GM21367 (cell line): ENCODE measurements at regions not wholly inside any gene's neighbourhood (a gene's known extent, or its start where the extent isn't known, plus 50 kb on each side); places are given as distances from the start of the nearest gene placed in this dataset.
"Not testable (repeated sequence)": the region's sequence is repeated elsewhere in the genome, so short reads cannot be mapped to it uniquely, and the experiment has no call there.

Experiments used
- ATAC-seq: cut with Tn5 transposase; IDR thresholded peaks from one replicate; pipeline ENCODE4 v1.9.1; 2021; ENCODE audit not compliant: unreplicated experiment

DNA sequence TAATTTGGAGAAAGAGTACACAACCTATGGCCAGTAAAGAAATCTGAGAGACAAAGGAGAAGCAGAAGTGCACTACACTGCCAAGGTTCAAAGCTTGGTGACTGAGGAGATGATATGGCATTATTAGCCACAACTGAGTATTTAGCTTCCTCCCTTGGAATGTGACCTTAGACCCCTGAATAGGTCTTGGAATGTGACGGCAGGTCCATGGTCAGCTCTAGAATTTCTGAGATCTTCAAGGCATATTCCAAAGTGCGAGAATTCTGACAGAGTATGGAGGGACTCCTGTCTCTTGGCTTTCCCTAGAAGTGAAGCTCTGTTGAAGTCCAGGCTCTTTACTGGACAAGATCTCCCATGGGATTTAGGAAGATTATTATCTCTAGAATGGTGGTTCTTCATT lies 130.0 kb upstream of the FN1 start:
- ATAC-seq = no peak

DNA sequence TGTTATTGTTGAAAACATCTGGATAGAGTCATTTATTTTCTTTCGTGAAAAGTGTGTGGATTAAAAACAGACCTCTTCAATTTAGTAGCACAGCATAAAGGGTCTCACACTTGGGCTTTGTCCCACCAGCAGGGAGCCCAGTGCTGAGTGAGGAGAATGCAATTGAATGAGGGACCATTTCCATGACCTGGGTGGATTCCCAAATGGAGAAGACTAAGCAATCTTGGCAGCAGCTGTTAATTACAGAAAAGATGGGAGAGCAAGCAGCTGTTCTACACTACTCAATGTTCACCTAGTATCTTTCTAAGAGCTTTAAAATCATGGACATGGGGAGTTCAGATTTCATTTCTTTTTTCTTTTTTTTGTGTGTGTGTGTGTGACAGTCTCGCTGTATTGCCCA lies 121.8 kb upstream of the FN1 start:
- no peak for ATAC-seq

DNA sequence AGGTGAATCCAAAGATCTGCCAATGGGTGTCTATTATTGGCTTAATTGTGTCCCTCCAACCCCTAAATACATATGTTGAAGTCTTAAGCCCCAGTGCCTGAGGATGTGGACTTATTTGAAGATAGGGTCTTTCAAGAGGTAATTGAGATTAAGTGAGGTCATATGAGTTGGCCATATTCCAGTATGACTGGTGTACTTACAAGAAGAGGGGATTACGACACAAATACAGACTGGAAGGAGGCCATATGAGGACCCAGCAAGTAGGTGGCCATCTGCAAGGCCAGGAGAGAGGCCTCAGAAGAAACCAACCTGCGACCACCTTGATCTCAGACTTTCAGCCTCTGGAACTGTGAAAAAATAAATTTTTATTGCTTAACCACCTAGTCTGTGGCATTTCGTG lies 121.1 kb upstream of the FN1 start:
- ATAC-seq = no peak

DNA sequence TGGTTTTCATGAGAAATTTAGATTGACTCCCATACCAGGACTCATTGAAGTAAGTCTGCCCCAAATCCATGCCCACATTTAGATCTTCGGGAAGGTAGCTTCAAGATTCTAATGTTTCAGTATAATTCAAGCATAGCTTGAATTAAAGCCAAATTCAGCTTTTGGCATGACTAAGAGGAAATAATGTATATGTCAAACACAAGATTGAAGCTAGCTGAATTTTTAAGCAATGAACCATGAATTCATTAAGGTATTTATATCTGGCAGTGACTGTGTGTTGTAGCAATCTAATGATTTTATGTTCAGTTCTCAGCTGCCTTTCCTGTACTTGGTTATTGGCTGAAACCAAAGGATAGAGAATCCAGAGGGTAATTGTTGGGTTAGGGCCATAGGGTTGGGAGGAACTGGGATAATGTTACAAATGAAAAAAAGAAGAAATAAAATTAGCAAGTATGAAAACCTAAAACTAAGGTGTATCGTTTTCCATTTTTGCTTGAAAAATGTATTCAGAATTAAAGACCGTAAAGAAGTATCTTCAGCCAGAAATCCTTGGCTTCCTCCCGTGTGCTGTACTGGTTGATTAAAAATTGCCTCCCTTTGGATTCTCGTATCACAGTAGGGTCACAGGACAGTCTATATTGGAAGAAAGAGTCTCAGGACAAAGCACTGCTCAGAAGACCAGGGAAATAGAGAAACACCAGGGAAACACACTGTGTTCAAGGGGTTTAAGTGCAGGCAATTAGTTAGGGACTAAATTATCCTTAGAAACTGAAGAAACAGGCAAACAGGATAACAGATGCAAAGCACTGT lies 119.0 kb upstream of the FN1 start:
- no peak for ATAC-seq

DNA sequence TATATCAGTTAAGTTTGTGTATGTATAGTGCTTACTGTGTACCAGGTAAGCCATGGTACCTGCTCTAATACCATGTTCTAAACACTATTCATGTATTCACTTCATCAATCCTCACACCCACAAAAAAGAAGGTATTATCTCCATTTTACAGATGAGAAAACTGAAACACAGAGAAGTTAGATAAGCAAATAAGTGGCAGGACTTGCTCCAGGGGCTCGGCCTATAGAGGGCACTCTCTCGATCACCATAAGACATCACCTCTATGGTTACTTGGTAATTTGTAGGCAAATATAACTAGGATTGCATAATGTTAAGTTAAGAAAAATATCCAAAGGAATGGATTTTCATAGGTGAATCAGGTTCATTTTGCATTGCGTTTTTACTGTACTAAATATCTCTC lies 118.1 kb upstream of the FN1 start:
- ATAC-seq = no peak

DNA sequence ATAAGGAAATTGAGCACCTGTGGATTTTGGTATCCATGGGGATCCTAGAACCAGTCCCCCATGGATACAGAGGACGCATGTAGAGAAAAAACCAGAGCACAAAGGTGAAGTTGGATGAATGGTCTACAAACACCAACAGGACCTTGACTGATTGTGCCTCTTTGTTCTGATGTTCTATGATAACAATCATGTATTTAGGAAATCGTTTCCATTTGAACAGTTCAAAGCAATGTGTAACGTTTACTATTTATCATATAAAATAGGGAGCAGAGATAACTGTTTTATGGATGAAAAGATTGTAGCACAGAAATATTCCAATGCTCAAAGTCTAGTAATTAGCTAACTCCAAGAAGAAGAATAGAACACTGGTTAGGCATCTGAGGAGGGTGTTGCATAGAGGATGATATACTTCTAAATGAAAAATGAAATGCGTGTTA lies 116.3 kb upstream of the FN1 start:
- no peak for ATAC-seq

DNA sequence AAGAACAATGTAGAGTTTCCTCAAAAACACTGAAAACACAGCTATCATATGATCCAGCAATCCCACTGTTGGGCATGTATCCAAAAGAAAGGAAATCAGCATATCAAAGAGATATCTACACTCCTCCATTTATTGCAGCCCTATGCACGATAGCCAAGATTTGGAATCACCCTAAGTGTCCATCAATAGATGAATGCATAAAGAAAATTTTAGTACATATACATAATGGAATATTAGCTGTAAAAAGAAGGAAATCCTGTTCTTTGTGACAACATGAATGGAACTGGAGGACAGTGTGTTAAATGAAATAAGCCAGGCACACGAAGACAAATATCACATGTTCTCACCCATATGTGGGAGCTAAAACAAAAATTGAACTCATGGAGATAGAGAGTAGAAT lies 114.5 kb upstream of the FN1 start:
- ATAC-seq = no peak

DNA sequence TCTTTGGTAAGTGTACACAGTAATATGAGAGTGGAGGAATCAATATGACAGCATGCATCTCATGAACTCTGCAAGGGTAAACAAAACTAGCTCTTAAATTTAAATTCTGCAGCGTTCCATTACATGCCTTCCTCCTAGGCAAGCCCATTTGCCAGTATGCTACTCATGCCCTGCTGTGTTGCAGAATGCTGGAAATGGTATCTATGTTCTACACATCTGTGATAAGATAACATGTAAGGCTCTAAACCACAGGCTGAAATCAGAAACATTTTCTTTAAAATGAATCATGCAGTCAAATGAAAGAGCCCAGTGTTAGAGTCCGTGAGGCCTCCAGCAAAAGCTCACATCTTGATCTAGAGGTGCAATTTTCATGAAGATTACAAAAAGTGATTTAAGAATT lies 112.8 kb upstream of the FN1 start:
- ATAC-seq = no peak

DNA sequence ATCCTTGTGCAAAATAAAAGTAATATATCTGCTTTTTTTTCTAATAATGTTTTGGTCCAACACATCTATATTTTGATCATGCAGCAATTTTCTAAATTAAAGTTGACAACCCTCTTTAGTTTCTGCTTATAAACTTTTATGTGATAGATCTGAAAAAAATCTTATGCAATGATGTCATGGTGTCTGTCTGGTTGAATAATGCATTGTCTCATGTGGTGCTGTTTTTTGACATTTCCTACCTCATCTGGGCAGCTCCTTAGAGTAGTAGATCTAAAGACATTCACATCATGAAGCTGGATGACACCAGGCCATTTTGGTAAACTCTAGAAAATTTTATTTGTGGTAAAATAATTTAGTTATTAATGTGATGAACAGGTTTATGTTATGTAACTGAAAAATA lies 106.8 kb upstream of the FN1 start:
- no peak for ATAC-seq

DNA sequence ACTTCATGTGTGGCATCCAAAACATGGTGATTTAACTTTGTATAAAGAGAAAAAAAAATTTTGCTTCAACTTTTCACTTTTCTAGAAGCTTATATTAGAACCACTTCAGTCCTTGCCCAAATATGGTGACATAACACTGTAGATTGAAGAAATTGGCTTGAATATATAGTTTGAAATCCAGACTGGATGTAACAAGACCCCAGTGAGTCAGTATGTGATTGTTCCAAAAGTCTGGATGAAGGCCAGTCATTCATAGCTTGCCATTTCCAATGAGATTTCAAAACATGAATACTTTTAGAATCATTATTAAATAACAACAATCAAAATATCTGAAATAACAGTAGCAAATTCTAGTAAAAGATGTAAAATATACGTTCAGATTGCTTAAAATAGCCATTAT lies 104.8 kb upstream of the FN1 start:
- ATAC-seq = no peak

DNA sequence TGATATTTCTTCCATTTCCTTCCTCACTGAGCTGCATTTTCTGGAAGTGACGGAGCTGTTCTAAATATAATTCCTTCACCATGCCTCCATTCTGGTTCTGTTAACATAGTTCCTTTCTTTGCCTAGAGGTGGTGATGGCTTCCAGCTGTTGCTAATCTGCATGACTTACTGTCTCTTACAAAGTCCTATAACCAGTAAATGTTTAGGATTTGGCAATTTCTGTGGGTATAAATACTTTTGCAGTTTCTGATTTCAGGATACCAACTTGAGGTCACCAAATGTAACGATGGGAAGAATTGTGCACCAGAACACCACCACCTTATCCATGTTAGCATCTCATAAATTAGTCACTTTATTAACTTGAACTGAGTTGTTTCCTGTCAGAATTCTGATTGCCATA lies 101.7 kb upstream of the FN1 start:
- no peak for ATAC-seq

DNA sequence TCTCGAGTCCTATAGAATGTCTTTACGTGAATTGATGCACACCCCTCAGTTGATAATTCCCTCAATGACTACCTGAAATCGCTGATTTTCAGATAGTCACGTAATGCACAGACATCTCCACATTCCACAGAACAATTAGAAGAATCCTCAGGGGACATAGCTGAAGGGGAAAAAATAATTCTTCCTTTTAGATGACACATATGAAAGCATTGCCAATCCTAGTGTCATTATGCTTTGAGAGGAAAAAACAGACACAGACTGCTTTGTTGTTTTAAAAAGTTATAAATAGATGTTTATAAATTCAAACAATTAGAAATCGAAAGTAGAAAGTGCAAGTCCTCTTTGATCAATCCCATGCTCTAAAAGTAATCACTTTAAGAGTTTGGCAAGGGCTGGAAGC lies 100.6 kb upstream of the FN1 start:
- no peak for ATAC-seq

DNA sequence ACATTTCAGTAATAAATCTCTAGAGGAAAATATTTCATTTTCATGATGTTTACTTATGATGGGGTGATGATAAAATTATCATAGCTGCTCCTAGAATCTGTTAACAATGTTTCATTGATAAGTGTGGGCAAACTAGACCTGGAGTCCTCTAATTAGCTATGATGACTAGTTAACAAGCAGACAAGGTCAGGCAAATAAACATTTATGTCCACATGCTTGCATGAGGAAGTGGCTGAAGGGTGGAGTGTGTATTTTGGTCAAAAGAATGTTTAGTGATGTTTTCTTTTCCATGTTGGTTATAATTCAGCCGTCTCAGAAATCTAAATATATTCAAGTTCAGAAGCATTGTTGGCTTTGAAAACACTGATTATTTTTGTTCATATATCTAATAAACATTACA lies 99.9 kb upstream of the FN1 start:
- no peak for ATAC-seq

DNA sequence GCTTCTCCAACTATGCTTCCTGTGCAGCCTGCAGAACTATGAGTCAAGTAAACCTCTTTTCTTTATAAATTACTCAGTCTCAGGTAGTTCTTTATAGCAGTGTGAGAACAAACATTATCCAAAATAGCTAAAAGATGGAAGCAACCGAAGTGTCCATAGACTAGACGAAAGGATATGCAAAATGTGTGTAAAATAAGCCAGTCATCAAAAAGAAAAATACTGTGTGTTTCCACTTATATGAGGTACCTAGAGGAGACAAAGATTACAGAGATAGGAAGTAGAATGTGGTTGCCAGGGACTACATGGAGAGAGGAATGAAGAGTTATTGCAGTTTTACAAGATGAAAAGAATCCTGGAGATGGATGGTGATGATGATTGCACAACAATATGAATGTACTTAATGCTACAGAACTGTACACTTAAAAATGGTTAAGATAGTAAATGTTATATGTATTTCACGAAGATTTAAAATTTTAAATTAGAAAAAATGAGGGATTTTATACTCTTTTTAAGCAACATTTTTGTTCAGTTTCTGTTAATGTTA lies 99.3 kb upstream of the FN1 start:
- no peak for ATAC-seq

DNA sequence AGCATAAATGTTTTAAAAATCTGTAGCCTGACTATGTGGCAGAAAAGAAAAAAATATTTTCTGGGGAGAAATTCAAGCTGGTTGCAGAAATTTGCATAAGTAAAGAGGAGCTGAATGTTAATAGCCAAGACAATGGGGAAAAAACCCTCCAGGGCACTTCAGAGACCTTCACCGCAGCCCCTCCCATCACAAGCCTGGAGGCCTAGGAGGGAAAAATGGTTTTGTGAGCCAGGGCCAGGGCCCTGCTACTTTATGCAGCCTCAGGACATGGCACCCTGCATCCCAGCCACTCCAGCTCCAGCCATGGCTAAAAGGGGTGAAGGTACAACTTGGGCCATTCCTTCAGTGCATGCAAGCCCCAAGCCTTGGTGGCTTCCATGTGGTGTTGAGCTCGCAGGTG lies 97.8 kb upstream of the FN1 start:
- not testable (repeated sequence) for ATAC-seq

DNA sequence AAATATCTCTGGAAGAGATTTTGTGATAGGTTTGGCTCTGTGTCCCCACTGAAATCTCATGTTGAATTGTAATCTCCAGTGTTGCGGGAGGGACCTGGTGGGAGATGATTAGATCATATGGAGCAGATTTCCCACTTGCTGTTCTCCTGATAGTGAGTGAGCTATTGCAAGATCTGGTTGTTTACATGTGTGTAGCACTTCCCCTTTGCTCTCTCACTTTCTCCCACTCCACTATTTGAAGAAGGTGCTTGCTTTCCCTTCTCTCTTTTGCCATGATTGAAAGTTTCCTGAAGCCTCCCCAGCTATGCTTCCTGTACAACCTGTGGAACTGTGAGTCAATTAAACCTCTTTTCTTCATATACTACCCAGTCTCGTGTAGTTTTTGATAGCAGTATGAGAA lies 97.0 kb upstream of the FN1 start:
- no peak for ATAC-seq

DNA sequence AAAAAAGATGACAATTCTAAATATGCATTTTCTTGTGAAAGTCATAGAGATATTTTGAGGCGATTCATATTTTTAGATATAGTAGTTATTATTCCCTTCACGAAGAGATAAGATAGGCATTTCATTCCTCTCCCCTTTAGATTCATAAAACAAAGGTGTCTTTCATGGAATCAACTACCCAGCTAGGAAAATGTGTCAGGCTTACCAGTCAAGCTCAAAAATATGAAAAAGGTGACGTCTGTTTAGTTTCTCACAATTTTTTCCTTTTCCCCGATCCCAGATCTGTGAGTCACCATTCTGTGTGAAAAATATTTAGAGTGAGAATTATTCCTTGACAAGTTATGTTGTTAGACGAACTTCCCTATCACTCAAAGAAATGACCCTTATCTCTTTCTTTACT lies 95.4 kb upstream of the FN1 start:
- ATAC-seq = no peak

DNA sequence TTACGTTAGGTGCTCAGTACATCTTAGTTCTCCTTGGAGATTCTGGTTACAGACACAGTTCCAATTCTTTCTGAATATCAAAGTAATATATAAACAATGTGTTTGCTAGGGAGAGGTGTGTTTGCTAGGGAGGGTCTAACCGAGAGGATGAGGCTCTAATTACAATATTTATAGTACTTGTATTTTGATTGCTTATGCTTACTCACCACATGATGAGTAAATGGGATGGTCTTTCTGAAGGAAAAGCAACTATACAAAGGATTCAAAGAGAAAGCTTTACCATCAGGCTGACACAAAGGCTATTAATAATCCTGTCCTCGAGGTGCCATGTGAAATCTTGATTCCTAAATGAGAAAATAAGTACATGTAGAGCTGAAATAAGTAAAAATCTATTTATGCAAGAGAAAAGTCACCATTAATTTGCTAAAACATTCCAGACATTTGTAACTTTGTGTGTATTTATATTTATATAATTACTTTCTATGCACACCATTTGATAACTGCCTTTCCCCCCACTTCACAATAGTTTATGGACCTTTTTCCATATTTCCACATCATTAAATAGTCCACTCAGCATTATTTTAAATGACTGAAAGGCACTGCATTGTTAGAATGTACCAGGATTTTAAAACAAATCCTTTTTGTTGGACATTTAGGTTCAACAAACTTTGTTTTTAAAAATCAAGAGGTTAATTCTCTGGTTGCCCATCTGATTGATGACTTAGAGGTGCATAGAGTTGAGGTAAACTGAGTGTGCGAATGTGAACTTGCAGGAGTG lies 94.5 kb upstream of the FN1 start:
- ATAC-seq = no peak

DNA sequence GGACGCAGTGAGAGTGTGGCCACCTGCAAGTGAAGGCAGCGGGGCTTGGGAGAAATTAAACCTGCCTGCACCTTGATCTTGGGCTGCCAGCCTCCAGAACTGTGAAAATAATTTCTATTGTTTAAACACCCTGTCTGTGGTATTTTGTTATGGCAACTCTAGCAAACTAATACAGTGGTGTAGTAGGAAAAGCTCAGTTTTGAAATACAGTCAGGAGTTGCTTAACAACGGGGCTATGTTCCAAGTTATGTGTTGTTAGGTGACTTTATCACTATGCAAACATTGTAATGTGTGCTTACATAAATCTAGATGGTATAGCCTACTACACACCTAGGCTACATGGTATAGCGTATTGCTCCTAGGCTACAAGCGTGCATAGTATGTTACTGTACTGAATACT lies 93.4 kb upstream of the FN1 start:
- no peak for ATAC-seq

DNA sequence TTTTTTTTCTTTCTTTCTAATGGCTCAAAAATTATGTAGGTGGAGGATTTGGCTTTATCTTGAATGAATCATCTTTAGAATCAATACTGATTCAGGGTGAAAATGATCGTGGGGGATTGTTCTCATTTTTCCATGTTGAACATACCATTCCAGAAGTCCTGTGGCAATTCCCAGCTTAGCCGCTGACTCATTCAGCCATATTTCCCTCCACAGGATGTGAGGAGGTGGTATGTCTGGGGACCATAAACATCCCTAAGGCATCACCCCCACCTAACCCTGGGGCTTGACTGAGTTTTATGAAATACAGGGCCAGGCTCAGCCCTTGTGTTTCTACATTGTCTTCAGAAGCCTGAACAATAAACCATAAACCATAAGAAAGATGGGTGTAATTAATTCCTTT lies 92.7 kb upstream of the FN1 start:
- no peak for ATAC-seq

DNA sequence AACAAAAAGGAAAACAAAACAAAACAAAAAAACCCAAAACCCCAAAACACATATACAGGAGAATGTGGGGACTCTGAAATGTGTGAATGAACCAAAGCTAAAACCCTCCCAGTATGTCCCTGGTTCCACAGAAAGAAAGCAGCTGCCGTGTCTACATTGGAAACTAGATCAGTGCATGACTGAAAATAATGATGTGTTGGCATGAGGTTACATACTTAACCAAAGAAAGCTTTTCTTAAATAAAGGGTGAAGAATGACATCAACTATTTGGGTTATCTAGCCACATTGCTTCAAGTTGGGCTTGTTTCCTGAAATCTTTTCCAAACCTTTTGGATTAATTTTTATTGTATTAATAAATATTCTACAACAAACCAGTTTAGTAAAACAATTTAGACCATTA lies 91.9 kb upstream of the FN1 start:
- no peak for ATAC-seq

DNA sequence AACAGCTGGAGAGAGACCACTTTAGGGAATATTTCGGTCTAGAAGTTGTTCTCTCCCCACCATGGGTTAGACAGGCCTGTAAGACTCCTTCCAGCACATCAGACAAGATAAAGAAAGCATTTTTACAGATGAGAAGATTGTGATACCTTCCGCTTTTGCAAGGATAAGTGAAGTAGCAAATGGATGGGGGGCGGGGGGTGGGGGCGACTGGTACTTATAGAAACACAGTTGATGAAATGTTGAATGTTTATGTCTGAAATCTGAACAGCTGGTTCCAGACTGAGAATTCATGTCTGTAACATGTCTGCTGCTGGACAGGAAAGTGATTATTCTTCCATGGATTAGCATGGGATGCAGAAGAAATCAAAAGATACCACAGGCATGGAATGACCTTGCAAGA lies 90.5 kb upstream of the FN1 start:
- no peak for ATAC-seq
